ENCODE measurements at regions not wholly inside any gene's neighbourhood (a gene's known extent, or its start where the extent isn't known, plus 50 kb on each side); places are given as distances from the start of the nearest gene placed in this dataset.

- in situ Hi-C loops (cut with MboI; ENCODE audit: low sequenced_read_pairs, unreplicated experiment) = no loop called here
- TF ChIP-seq, protein P1, sequence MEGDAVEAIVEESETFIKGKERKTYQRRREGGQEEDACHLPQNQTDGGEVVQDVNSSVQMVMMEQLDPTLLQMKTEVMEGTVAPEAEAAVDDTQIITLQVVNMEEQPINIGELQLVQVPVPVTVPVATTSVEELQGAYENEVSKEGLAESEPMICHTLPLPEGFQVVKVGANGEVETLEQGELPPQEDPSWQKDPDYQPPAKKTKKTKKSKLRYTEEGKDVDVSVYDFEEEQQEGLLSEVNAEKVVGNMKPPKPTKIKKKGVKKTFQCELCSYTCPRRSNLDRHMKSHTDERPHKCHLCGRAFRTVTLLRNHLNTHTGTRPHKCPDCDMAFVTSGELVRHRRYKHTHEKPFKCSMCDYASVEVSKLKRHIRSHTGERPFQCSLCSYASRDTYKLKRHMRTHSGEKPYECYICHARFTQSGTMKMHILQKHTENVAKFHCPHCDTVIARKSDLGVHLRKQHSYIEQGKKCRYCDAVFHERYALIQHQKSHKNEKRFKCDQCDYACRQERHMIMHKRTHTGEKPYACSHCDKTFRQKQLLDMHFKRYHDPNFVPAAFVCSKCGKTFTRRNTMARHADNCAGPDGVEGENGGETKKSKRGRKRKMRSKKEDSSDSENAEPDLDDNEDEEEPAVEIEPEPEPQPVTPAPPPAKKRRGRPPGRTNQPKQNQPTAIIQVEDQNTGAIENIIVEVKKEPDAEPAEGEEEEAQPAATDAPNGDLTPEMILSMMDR (IDR thresholded peaks at IDR 0.05; ENCODE audit: borderline replicate concordance, control extremely low read depth, extremely low read depth, insufficient read depth, missing control alignments) = no peak
- DNase-seq (ENCODE audit: low spot score) = no peak
These were observed 226.3 kb upstream of the PGRMC2 start for GRCh38 chr4:128513664-128514484.

DNA sequence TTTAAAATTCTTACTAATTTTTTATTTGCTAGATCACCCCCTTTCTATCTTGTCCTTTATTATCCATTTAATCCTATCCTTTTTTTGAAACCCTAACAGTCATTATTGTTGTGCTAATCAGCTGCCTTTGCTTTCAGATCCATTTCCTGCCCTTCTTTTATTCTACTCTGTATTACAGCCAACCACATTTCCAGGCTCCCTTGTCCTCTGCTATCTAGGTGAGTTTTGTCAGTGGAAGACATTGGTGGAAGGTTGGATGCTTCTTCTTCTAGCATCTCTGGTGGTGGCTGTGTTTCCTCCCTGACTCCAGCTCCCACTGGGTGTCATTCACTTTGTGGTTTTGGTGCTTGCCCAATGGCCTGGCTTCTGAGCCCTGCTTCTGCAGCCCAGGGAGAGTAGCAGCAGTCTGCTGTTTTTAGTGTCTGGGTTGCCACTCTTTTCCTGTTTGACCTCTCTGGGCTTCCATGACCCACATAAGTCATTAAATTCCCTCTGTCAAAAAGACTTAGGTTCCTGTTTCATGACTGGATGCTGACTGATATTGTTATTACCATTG lies 225.2 kb upstream of the PGRMC2 start:
- TF ChIP-seq, protein P1 (IDR thresholded peaks at IDR 0.05; ENCODE audit: borderline replicate concordance, control extremely low read depth, extremely low read depth, insufficient read depth, missing control alignments) = no peak
- in situ Hi-C loops (cut with MboI; ENCODE audit: low sequenced_read_pairs, unreplicated experiment) = no loop called here
- DNase-seq (ENCODE audit: low spot score) = no peak

- in situ Hi-C loops (cut with MboI; ENCODE audit: low sequenced_read_pairs, unreplicated experiment) = no loop called here
- DNase-seq (ENCODE audit: low spot score) = no peak
These were observed 224.5 kb upstream of the PGRMC2 start for GRCh38 chr4:128512161-128512560.

GRCh38 chr4:128510850-128511249 lies 223.2 kb upstream of the PGRMC2 start:
- in situ Hi-C loops (cut with MboI; ENCODE audit: low sequenced_read_pairs, unreplicated experiment) = no loop called here
- DNase-seq (ENCODE audit: low spot score) = no peak
- TF ChIP-seq, protein P1 (IDR thresholded peaks at IDR 0.05; ENCODE audit: borderline replicate concordance, control extremely low read depth, extremely low read depth, insufficient read depth, missing control alignments) = no peak

More at GRCh38 chr4:128512161-128512560, 224.5 kb upstream of the PGRMC2 start:
- TF ChIP-seq, protein P1 (IDR thresholded peaks at IDR 0.05; ENCODE audit: borderline replicate concordance, control extremely low read depth, extremely low read depth, insufficient read depth, missing control alignments) = no peak

- TF ChIP-seq, protein P1 (IDR thresholded peaks at IDR 0.05; ENCODE audit: borderline replicate concordance, control extremely low read depth, extremely low read depth, insufficient read depth, missing control alignments) = no peak
- in situ Hi-C loops (cut with MboI; ENCODE audit: low sequenced_read_pairs, unreplicated experiment) = no loop called here
- DNase-seq (ENCODE audit: low spot score) = no peak
These were observed 215.4 kb upstream of the PGRMC2 start for GRCh38 chr4:128502818-128503527.

- DNase-seq (ENCODE audit: low spot score) = no peak
- TF ChIP-seq, protein P1 (IDR thresholded peaks at IDR 0.05; ENCODE audit: borderline replicate concordance, control extremely low read depth, extremely low read depth, insufficient read depth, missing control alignments) = no peak
- in situ Hi-C loops (cut with MboI; ENCODE audit: low sequenced_read_pairs, unreplicated experiment) = no loop called here
These were observed 213.6 kb upstream of the PGRMC2 start for GRCh38 chr4:128501239-128501638.
